C4-2B (cell line): ENCODE measurements at regions not wholly inside any gene's neighbourhood (a gene's known extent, or its start where the extent isn't known, plus 50 kb on each side); places are given as distances from the start of the nearest gene placed in this dataset.

Source experiments
- ZFX ChIP-seq: fragments of 450-650 bp; IDR thresholded peaks from 2 replicates; pipeline ENCODE4 v1.6.1; 2017
- TF ChIP-seq, protein P1 (sequence below): fragments of 450-650 bp; conservative IDR thresholded peaks from 2 replicates; pipeline ENCODE4 v1.5.1; 2017; ENCODE audit warnings: mild to moderate bottlenecking

DNA sequence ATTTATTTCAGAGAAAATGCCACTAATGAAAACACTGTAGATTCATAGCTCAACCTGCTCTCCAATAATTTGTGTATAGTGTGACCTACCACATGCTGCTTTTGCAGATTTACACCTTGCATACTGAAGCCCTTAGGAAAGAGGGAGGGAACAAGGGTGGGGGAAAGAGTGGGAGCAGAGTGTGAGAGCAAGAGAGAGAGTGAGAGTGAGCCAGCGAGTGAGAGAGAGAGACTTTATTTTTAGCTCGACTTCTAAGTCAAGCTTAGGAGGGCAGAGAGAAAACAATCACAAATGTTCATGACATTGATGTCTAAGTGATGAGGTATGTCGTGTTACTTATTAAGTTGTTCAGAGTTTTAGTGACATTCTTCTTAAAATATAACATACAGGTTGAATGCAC, 112.5 kb upstream of the HAND2 start:
- TF ChIP-seq, protein P1, sequence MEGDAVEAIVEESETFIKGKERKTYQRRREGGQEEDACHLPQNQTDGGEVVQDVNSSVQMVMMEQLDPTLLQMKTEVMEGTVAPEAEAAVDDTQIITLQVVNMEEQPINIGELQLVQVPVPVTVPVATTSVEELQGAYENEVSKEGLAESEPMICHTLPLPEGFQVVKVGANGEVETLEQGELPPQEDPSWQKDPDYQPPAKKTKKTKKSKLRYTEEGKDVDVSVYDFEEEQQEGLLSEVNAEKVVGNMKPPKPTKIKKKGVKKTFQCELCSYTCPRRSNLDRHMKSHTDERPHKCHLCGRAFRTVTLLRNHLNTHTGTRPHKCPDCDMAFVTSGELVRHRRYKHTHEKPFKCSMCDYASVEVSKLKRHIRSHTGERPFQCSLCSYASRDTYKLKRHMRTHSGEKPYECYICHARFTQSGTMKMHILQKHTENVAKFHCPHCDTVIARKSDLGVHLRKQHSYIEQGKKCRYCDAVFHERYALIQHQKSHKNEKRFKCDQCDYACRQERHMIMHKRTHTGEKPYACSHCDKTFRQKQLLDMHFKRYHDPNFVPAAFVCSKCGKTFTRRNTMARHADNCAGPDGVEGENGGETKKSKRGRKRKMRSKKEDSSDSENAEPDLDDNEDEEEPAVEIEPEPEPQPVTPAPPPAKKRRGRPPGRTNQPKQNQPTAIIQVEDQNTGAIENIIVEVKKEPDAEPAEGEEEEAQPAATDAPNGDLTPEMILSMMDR = no peak
- TF ChIP-seq ZFX = no peak
